ENCODE measurements at regions not wholly inside any gene's neighbourhood (a gene's known extent, or its start where the extent isn't known, plus 50 kb on each side); places are given as distances from the start of the nearest gene placed in this dataset.

DNA sequence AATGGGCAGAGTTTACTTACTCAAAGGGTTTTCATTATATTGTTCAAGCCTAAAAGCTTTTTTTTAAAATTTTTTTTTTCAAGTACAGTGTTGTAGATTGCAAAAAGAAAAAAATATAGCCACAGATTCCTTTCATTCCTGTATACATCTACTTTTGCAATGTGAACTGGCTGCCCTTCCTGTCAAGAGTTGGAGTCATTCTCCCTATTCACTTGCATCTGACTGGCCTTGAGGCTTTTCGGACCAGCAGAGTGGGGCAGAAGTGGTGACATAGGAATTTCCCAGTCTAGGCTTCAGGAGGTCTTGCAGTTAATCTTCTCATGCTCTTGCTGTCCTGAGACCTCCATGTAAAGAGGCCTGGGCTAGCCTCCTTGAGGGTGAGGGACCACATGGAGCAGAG lies 218.3 kb upstream of the CFAP20DC start:
- Histone ChIP-seq H3K36me3 (ENCODE audit: low read depth) (no peaks in the 10 kb centered on the region), H3K9me3 (ENCODE audit: insufficient read depth, low read depth) (no peaks in the 10 kb centered on the region), H3K4me2 (no peak overlapping the region), H3K79me2 (ENCODE audit: low read depth) (no peaks in the 10 kb centered on the region), H3K4me1 (replicated peaks; ENCODE audit: insufficient read depth) (no peaks in the 10 kb centered on the region), H3K4me3 (no peak overlapping the region), H2AFZ (no peak overlapping the region), H3F3A (ENCODE audit: insufficient read depth, low read depth) (no peaks in the 10 kb centered on the region), H4K20me1 (ENCODE audit: insufficient read depth) (no peaks in the 10 kb centered on the region), H3K27me3 (ENCODE audit: insufficient read depth, low read depth) (no peaks in the 10 kb centered on the region), H3K27ac (no peak overlapping the region), H3K9me2 (ENCODE audit: insufficient read depth) (no peaks in the 10 kb centered on the region)
- no TSS peak for BruUV-seq (replicated peaks)
- ChIA-PET CTCF (no interaction called here), POLR2A (ENCODE audit: unreplicated experiment) (no interaction called here)
- DNase-seq = no peak
- intact Hi-C loops (cut with micrococcal nuclease; ENCODE audit: unreplicated experiment) = no loop called here
- TF ChIP-seq EZH2 (IDR thresholded peaks at IDR 0.05; ENCODE audit: low read depth) = no peak
- TF ChIP-seq, protein P1, sequence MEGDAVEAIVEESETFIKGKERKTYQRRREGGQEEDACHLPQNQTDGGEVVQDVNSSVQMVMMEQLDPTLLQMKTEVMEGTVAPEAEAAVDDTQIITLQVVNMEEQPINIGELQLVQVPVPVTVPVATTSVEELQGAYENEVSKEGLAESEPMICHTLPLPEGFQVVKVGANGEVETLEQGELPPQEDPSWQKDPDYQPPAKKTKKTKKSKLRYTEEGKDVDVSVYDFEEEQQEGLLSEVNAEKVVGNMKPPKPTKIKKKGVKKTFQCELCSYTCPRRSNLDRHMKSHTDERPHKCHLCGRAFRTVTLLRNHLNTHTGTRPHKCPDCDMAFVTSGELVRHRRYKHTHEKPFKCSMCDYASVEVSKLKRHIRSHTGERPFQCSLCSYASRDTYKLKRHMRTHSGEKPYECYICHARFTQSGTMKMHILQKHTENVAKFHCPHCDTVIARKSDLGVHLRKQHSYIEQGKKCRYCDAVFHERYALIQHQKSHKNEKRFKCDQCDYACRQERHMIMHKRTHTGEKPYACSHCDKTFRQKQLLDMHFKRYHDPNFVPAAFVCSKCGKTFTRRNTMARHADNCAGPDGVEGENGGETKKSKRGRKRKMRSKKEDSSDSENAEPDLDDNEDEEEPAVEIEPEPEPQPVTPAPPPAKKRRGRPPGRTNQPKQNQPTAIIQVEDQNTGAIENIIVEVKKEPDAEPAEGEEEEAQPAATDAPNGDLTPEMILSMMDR (conservative IDR thresholded peaks at IDR 0.05) = no peak

DNA sequence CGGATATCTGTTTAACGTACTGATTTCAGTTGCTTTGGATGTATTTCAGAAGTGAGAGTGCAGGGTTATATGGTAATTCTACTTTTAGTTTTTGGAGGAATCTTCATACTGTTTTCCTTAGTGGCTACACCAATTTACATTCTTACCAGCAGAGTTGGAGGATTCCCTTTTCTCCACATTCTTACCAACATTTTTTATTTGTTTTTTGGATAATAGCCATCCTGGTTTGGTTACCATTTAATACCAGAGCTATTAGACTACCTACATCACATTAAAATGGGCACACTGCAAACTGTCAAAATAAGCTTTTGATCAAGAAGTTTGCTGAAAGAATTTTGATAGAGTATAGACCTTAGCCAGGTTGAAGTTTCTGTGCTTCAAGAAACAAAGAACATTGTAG lies 217.2 kb upstream of the CFAP20DC start:
- Histone ChIP-seq H4K20me1 (ENCODE audit: insufficient read depth) (no peaks in the 10 kb centered on the region), H3K9me2 (ENCODE audit: insufficient read depth) (no peaks in the 10 kb centered on the region), H3K27me3 (ENCODE audit: insufficient read depth, low read depth) (no peaks in the 10 kb centered on the region), H3K4me1 (replicated peaks; ENCODE audit: insufficient read depth) (no peaks in the 10 kb centered on the region), H2AFZ (no peak overlapping the region), H3K79me2 (ENCODE audit: low read depth) (no peaks in the 10 kb centered on the region), H3F3A (ENCODE audit: insufficient read depth, low read depth) (no peaks in the 10 kb centered on the region), H3K4me3 (no peak overlapping the region), H3K36me3 (ENCODE audit: low read depth) (no peaks in the 10 kb centered on the region), H3K27ac (no peak overlapping the region), H3K9me3 (ENCODE audit: insufficient read depth, low read depth) (no peaks in the 10 kb centered on the region), H3K4me2 (no peak overlapping the region)
- no peak for TF ChIP-seq EZH2 (IDR thresholded peaks at IDR 0.05; ENCODE audit: low read depth)
- TF ChIP-seq, protein P1 (conservative IDR thresholded peaks at IDR 0.05) = no peak
- POLR2A ChIA-PET (ENCODE audit: unreplicated experiment) = no interaction called here
- DNase-seq = no peak
- CTCF ChIA-PET = no interaction called here
- intact Hi-C loops (cut with micrococcal nuclease; ENCODE audit: unreplicated experiment) = no loop called here
- BruUV-seq (replicated peaks) = no TSS peak

DNA sequence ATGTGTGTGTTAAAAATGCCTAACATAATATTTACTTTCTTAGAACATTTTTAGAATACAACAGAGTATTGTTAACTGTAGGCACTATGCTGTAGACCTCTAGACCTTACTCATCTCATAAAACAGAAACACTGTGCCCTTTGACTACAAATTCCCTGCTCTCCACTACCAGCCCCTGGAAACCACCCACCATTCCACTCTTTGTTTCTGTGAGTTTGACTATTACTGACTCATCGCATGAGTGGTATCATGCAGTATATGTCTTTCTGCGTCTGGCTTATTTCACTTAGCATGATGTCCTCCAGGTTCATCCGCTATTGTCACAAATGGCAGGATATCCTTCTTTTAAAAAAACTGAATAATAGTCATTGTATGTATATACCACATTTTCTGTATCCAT lies 216.7 kb upstream of the CFAP20DC start:
- Histone ChIP-seq H3K9me3 (ENCODE audit: insufficient read depth, low read depth) (no peaks in the 10 kb centered on the region), H3K79me2 (ENCODE audit: low read depth) (no peaks in the 10 kb centered on the region), H3K4me3 (no peak overlapping the region), H3K4me1 (replicated peaks; ENCODE audit: insufficient read depth) (no peaks in the 10 kb centered on the region), H3K36me3 (ENCODE audit: low read depth) (no peaks in the 10 kb centered on the region), H4K20me1 (ENCODE audit: insufficient read depth) (no peaks in the 10 kb centered on the region), H2AFZ (no peak overlapping the region), H3K27ac (no peak overlapping the region), H3F3A (ENCODE audit: insufficient read depth, low read depth) (no peaks in the 10 kb centered on the region), H3K4me2 (no peak overlapping the region), H3K9me2 (ENCODE audit: insufficient read depth) (no peaks in the 10 kb centered on the region), H3K27me3 (ENCODE audit: insufficient read depth, low read depth) (no peaks in the 10 kb centered on the region)
- POLR2A ChIA-PET (ENCODE audit: unreplicated experiment) = no interaction called here
- BruUV-seq (replicated peaks) = no TSS peak
- no peak for DNase-seq
- TF ChIP-seq EZH2 (IDR thresholded peaks at IDR 0.05; ENCODE audit: low read depth) = no peak
- TF ChIP-seq, protein P1 (conservative IDR thresholded peaks at IDR 0.05) = no peak
- CTCF ChIA-PET = no interaction called here
- intact Hi-C loops (cut with micrococcal nuclease; ENCODE audit: unreplicated experiment) = no loop called here

Measured in PC-9 (cell line).